GM12891 (cell line): ENCODE measurements at regions not wholly inside any gene's neighbourhood (a gene's known extent, or its start where the extent isn't known, plus 50 kb on each side); places are given as distances from the start of the nearest gene placed in this dataset.

Experiments
- POLR2A ChIP-seq: IDR thresholded peaks from 2 replicates; pipeline ENCODE4 v1.6.1; 2011; ENCODE audit warnings: low read depth, low read length, control low read depth
- POLR2AphosphoS5 ChIP-seq: IDR thresholded peaks from 2 replicates; pipeline ENCODE4 v1.6.1; 2011; ENCODE audit warnings: low read depth, low read length, control low read depth

DNA sequence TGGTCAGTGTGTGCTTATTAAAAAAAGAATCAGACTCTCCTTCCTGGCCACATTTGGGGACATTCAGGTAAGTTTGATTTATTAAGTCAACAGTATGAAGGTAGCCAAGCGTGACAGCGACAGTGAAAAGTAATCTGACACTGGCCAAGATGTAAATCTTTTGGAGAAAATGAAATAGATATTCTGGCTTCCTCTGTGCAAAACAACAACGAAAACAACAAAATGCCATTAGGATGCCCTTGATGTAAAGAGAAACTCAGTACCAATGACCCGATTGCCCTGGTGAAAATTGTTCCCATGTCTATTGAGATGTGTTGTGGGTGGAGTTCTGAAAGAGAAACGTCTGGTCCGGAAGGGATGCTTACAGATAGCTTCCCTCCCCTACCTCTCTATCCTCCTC is 267.8 kb downstream of the MAT2B start:
- no peak for TF ChIP-seq POLR2A
- no peak for TF ChIP-seq POLR2AphosphoS5
